Activated T-cell treated with anti-CD3 and anti-CD28 coated beads, Interleukin-2, amount 50 U/mL, for 24 hours (primary cell): ENCODE measurements at regions not wholly inside any gene's neighbourhood (a gene's known extent, or its start where the extent isn't known, plus 50 kb on each side); places are given as distances from the start of the nearest gene placed in this dataset.
"Not testable (repeated sequence)": the region's sequence is repeated elsewhere in the genome, so short reads cannot be mapped to it uniquely, and the experiment has no call there.

ENCODE experiments used
- DNase-seq: peaks from one replicate; pipeline ENCODE4 v3.0.0-alpha.2; 2020
- H3K27ac Mint-ChIP-seq: 2 replicates; pipeline ENCODE4 v1.8.0; 2020; ENCODE audit warnings: mild to moderate bottlenecking, mixed read lengths
- H3K27me3 Mint-ChIP-seq: 2 replicates; pipeline ENCODE4 v1.8.0; 2020; ENCODE audit warnings: mixed read lengths
- H3K36me3 Mint-ChIP-seq: 2 replicates; pipeline ENCODE4 v1.8.0; 2020; ENCODE audit warnings: low read depth, mixed read lengths
- H3K4me1 Mint-ChIP-seq: 2 replicates; pipeline ENCODE4 v1.8.0; 2020; ENCODE audit warnings: low read depth, mixed read lengths
- H3K4me3 Mint-ChIP-seq: 2 replicates; pipeline ENCODE4 v1.8.0; 2020; ENCODE audit warnings: mild to moderate bottlenecking, moderate library complexity, mixed read lengths
- H3K9me3 Mint-ChIP-seq: 2 replicates; pipeline ENCODE4 v1.8.0; 2020; ENCODE audit warnings: mixed read lengths

- DNase-seq: no peak
- H3K9me3 Mint-ChIP-seq: no peaks in the 10 kb centered on the region
- H3K4me1 Mint-ChIP-seq: peaks cover 15% of the 10 kb centered on the region
- H3K36me3 Mint-ChIP-seq: no peaks in the 10 kb centered on the region
- H3K27ac Mint-ChIP-seq: no peak overlapping the region
- no peaks in the 10 kb centered on the region for H3K27me3 Mint-ChIP-seq
- H3K4me3 Mint-ChIP-seq: no peak overlapping the region
Measured at GRCh38 chr6:6943421-6943820, 164.3 kb upstream of the RREB1 start.

- H3K4me1 Mint-ChIP-seq: peaks cover 15% of the 10 kb centered on the region
- no peak overlapping the region for H3K4me3 Mint-ChIP-seq
- H3K27ac Mint-ChIP-seq: no peak overlapping the region
- no peaks in the 10 kb centered on the region for H3K36me3 Mint-ChIP-seq
- no peak for DNase-seq
- H3K9me3 Mint-ChIP-seq: peaks cover 7% of the 10 kb centered on the region
- H3K27me3 Mint-ChIP-seq: no peaks in the 10 kb centered on the region
Measured at GRCh38 chr6:6946206-6947155, 161.3 kb upstream of the RREB1 start.

DNA sequence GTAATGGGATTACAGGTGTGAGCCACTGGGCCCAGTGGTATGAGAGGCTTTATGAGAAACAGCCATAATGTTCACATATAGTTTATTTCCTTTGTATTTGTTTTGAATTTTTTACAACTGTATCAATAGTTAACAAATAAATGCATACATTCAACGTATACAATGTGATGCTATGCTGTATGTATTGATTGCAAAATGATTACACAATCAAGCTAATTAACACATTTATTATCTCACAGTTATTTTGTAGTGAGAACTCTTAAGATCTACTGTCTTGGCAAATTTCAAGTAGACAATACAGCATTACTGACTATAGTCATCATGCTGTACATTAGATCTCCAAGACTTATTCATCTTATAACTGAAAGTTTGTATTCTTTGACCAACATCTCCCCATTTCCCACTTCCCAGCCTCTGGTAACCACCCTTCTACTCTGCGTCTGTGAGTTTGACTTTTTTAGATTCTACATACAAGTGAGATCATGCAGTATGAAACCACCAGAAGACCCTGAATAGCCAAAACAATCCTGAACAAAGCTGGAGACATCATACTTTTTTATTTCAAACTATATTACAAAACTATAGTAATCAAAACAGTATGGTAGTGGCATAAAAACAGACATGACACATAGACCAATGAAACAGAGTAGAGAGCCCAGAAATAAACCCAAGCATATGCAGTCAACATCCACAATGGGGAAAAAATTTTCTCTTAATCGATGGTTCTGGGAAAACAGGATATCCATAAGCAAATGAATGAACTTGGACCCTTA, 157.2 kb upstream of the RREB1 start:
- Mint-ChIP-seq H3K27ac (no peak overlapping the region), H3K36me3 (no peaks in the 10 kb centered on the region), H3K4me1 (no peaks in the 10 kb centered on the region), H3K4me3 (no peak overlapping the region), H3K9me3 (peaks cover 13% of the 10 kb centered on the region), H3K27me3 (peaks cover 4% of the 10 kb centered on the region)
- DNase-seq: no peak

- Mint-ChIP-seq H3K36me3 (no peaks in the 10 kb centered on the region), H3K9me3 (peaks cover 13% of the 10 kb centered on the region), H3K27me3 (peaks cover 4% of the 10 kb centered on the region), H3K4me3 (no peak overlapping the region), H3K4me1 (no peaks in the 10 kb centered on the region), H3K27ac (no peak overlapping the region)
- DNase-seq: no peak
Measured at GRCh38 chr6:6951355-6951754, 156.4 kb upstream of the RREB1 start.

GRCh38 chr6:6952484-6952883, 155.3 kb upstream of the RREB1 start:
- H3K27me3 Mint-ChIP-seq: peaks cover 4% of the 10 kb centered on the region
- no peaks in the 10 kb centered on the region for H3K36me3 Mint-ChIP-seq
- peaks cover 13% of the 10 kb centered on the region for H3K9me3 Mint-ChIP-seq
- H3K27ac Mint-ChIP-seq: no peak overlapping the region
- H3K4me1 Mint-ChIP-seq: no peaks in the 10 kb centered on the region
- DNase-seq: no peak
- H3K4me3 Mint-ChIP-seq: no peak overlapping the region

- H3K27ac Mint-ChIP-seq, H3K27me3 Mint-ChIP-seq, H3K36me3 Mint-ChIP-seq, H3K4me1 Mint-ChIP-seq, DNase-seq, H3K4me3 Mint-ChIP-seq: not testable (repeated sequence)
- peaks cover 13% of the 10 kb centered on the region for H3K9me3 Mint-ChIP-seq
Measured at GRCh38 chr6:6952927-6953326, 154.8 kb upstream of the RREB1 start.

DNA sequence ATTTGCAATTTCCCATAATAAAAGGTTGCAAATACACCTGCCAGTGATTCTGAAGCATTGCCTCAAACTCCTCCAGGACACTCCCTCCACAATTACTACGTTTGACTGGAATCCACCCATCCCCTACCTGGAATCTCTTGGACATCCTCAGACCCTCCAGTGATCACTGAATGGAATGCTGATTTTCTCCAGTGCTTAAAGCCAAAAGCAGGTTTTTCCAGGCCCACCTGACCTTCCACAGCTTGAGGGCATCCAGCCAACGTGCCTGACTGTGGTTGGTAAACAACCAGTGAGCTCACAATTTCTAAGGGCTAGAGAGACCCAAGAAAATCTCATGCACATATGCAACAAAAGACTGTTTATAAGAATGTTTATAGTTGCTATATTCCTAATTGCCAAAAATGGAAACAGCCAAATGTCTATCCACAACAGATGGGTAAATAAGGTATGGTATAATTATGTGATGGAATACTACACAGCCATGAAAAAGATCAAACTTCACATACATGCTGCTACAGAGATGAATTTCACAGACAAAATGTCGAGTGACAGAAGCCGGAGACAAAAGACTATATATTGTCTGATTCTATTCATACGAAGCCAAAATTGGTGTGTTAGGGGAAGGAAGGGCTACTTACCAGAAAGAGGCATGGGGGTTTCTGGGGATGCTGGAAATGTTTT, 147.1 kb upstream of the RREB1 start:
- Mint-ChIP-seq H3K9me3 (peaks cover 2% of the 10 kb centered on the region), H3K4me1 (no peaks in the 10 kb centered on the region), H3K4me3 (no peak overlapping the region), H3K36me3 (no peaks in the 10 kb centered on the region), H3K27me3 (no peaks in the 10 kb centered on the region), H3K27ac (no peak overlapping the region)
- DNase-seq: no peak

DNA sequence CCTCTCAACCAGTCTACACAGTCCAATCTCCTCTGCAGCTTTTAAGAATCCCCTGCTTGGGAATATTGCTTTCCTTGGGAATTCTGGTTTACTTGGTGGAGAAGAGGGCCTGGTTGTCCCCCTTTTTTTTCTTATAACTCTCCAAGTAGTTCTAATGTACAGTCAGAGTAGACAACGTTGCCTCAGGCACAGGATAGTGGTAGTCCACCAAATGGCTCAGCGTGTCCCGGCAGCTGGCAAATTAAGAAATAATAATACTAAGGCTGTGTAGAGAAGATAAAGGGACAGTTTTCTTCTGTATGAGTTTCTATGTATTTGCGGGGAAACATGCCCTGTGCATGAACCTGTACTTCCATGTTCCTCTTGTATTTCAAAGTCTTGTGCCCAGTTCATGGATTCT, 145.7 kb upstream of the RREB1 start:
- no peaks in the 10 kb centered on the region for H3K36me3 Mint-ChIP-seq
- no peaks in the 10 kb centered on the region for H3K4me1 Mint-ChIP-seq
- no peak overlapping the region for H3K27ac Mint-ChIP-seq
- no peak overlapping the region for H3K4me3 Mint-ChIP-seq
- no peak for DNase-seq
- peaks cover 2% of the 10 kb centered on the region for H3K9me3 Mint-ChIP-seq
- no peaks in the 10 kb centered on the region for H3K27me3 Mint-ChIP-seq

GRCh38 chr6:6962699-6963098, 145.1 kb upstream of the RREB1 start:
- Mint-ChIP-seq H3K36me3 (no peaks in the 10 kb centered on the region), H3K9me3 (peaks cover 2% of the 10 kb centered on the region), H3K4me1 (no peaks in the 10 kb centered on the region), H3K27ac (no peak overlapping the region), H3K4me3 (no peak overlapping the region), H3K27me3 (no peaks in the 10 kb centered on the region)
- no peak for DNase-seq

DNA sequence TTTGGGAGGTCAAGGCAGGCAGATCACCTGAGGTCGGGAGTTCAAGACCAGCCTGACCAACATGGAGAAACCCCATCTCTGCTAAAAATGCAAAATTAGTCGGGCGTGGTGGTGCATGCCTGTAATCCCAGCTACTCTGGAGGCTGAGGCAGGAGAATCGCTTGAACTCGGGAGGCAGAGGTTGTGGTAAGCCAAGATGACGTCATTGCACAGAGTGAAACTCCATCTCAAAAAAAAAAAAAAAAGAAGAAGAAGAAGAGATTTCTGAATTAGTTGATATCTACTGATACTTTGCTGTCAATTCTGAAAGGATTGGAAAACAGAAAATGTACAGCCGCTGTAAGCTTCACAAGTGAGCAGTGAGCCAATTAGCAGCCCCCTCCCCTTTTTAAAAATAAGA, 144.4 kb upstream of the RREB1 start:
- not testable (repeated sequence) for H3K4me1 Mint-ChIP-seq, H3K36me3 Mint-ChIP-seq, H3K9me3 Mint-ChIP-seq, H3K4me3 Mint-ChIP-seq, H3K27ac Mint-ChIP-seq, DNase-seq, H3K27me3 Mint-ChIP-seq

DNA sequence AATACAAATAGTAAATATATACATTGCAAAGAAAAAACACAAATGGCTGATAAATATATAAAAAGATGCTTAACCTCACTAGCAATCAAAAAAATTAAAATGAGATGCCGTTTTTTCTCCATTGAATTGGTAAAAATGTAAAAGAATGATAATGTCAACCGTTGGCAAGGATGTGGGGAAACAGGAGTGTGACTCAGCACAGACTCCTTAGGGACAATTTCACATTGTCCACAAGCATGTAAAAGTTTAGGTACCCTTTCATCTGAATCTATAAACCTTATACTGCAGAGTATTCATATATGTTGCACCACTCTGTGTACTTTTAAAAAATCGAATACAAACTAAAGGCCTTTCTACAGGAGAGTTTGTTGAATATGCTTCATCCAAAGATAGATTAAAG, 143.1 kb upstream of the RREB1 start:
- Mint-ChIP-seq H3K36me3 (no peaks in the 10 kb centered on the region), H3K27me3 (no peaks in the 10 kb centered on the region), H3K9me3 (peaks cover 2% of the 10 kb centered on the region), H3K4me3 (no peak overlapping the region), H3K27ac (no peak overlapping the region), H3K4me1 (no peaks in the 10 kb centered on the region)
- no peak for DNase-seq

DNA sequence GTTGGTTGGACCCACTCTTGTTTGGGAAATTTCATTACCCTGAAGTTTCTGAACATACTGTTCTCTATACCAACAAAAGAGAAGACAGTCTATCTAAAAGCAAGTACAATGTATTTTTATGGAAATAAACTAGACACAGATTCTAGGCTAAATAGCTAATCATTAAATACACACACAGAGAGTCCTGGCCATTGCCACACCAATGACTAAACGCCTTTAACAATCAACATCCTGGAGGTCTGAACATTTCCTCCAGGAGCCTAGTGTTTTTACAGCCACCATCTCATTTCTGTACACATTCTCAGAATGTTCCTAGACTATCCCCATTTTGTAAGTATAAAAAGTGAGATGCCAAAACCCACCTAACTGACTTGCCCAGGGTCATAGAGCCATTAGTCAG, 141.6 kb upstream of the RREB1 start:
- Mint-ChIP-seq H3K27me3 (no peaks in the 10 kb centered on the region), H3K27ac (no peak overlapping the region), H3K4me1 (no peaks in the 10 kb centered on the region), H3K9me3 (no peaks in the 10 kb centered on the region), H3K4me3 (no peak overlapping the region), H3K36me3 (no peaks in the 10 kb centered on the region)
- no peak for DNase-seq

DNA sequence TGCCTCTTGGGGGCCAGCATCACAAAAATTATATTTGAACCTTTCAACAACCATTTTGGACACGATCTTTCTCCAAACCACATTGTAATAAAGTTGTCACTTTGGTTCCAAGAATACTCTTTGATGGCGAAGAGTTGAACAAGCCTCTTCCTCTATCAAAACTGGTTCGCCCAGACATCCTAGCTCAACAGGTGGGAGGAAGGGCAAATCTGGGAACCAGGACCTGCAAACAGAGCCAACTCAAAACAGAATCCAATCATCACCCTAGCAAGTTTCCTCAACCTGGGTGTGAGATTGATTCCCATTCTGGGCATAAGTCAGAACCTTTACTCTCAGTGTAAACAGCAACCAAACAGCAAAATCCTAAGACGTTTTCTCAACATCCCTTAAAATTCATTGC, 141.2 kb upstream of the RREB1 start:
- no peak for DNase-seq
- H3K4me3 Mint-ChIP-seq: no peak overlapping the region
- no peaks in the 10 kb centered on the region for H3K9me3 Mint-ChIP-seq
- H3K36me3 Mint-ChIP-seq: no peaks in the 10 kb centered on the region
- no peaks in the 10 kb centered on the region for H3K27me3 Mint-ChIP-seq
- no peaks in the 10 kb centered on the region for H3K4me1 Mint-ChIP-seq
- no peak overlapping the region for H3K27ac Mint-ChIP-seq

DNA sequence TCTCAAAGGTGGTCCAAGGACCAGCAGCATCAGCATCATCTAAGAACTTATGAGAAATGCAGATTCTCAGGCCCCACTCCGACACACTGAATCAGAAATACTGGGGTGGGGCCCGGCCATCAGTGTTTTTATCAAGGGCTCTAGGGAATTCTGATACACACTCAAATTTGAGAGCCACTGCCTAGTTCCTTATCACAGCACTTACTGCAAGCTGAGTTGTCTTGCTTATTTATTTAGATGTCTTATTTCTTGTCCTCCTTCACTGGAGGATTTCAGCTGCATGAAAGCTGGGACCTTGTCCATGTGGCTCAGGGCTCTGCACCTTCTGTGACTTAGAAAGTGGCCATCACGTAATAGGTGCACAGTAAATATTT, 139.4 kb upstream of the RREB1 start:
- no peaks in the 10 kb centered on the region for H3K4me1 Mint-ChIP-seq
- H3K27me3 Mint-ChIP-seq: no peaks in the 10 kb centered on the region
- H3K27ac Mint-ChIP-seq: no peak overlapping the region
- no peak overlapping the region for H3K4me3 Mint-ChIP-seq
- no peak for DNase-seq
- no peaks in the 10 kb centered on the region for H3K36me3 Mint-ChIP-seq
- H3K9me3 Mint-ChIP-seq: no peaks in the 10 kb centered on the region
